Heart left ventricle (tissue), 13 donors: ENCODE measurements at regions not wholly inside any gene's neighbourhood (a gene's known extent, or its start where the extent isn't known, plus 50 kb on each side); places are given as distances from the start of the nearest gene placed in this dataset.
"Not testable (repeated sequence)": the region's sequence is repeated elsewhere in the genome, so short reads cannot be mapped to it uniquely, and the experiment has no call there.

Experiments
- POLR2A ChIP-seq, 2 donors: fragments of 450-650 bp; IDR thresholded peaks; one replicate each; pipeline ENCODE4 v1.6.1; 2017; ENCODE audit warnings: antibody characterized with exemption in 2 of 2, mild to moderate bottlenecking in 2 of 2, moderate library complexity in 2 of 2
- TF ChIP-seq, protein P1 (sequence below), 12 donors: fragments of 200-600 bp; sonication (generic) in 4 of 12; IDR thresholded peaks; one replicate each; pipeline versions ENCODE4 v1.5.0 to v1.8.0; 2018 to 2022; ENCODE audit warnings: antibody characterized with exemption in 12 of 12, mild to moderate bottlenecking in 5 of 12
- donor health status: ischemic (EF 13 %, LVEDD 7.1; RV severe dilation, severe dysfunction).
- donor health status: DM: no; HTN: yes; CAD: no.
- donor health status: DM: no; HTN: no; CAD: no.
- donor health status: ischemic (EF 25% LVEDD 6.9; RV normal size, moderate dysfunction).
- donor health status: ischemic (EF 25% LVEDD 5.7; RV mildly dilated, moderate dysfunction).
- donor health status: ischemic (EF 35%, LVEDD 5.7; RV mildly dilated, moderate dysfunction).
- donor health status: nonischemic (EF 11% LVEDD 7.7; RV severe dilation, severe dysfunction).
- donor health status: DM: yes; HTN: yes; CAD: no.
- donor health status: PGD.
- donor health status: ischemic (EF 29% LVEDD 5.4; RV normal size, mild dysfunction).
- donor health status: nonischemic (EF 23%, LVEDD 6.1; RV moderate dilation, normal function).

DNA sequence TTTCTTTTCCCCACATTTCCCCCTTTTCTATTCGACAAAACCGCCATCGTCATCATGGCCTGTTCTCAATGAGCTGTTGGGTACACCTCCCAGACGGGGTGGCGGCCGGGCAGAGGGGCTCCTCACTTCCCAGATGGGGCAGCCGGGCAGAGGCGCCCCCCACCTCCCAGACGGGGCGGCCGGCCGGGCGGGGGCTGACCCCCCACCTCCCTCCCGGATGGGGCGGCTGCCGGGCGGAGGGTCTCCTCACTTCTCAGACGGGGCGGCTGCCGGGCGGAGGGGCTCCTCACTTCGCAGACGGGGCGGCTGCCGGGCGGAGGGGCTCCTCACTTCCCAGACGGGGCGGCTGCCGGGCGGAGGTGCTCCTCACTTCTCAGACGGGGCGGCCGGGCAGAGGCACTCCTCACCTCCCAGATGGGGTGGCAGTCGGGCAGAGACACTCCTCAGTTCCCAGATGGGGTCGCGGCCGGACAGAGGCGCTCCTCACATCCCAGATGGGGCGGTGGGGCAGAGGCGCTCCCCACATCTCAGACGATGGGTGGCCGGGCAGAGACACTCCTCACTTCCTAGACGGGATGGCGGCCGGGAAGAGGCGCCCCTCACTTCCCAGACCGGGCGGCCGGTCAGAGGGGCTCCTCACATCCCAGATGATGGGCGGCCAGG lies 78.2 kb downstream of the MAT2B start:
- TF ChIP-seq POLR2A (IDR thresholded peaks at IDR 0.05): not testable (repeated sequence)
- TF ChIP-seq, protein P1, sequence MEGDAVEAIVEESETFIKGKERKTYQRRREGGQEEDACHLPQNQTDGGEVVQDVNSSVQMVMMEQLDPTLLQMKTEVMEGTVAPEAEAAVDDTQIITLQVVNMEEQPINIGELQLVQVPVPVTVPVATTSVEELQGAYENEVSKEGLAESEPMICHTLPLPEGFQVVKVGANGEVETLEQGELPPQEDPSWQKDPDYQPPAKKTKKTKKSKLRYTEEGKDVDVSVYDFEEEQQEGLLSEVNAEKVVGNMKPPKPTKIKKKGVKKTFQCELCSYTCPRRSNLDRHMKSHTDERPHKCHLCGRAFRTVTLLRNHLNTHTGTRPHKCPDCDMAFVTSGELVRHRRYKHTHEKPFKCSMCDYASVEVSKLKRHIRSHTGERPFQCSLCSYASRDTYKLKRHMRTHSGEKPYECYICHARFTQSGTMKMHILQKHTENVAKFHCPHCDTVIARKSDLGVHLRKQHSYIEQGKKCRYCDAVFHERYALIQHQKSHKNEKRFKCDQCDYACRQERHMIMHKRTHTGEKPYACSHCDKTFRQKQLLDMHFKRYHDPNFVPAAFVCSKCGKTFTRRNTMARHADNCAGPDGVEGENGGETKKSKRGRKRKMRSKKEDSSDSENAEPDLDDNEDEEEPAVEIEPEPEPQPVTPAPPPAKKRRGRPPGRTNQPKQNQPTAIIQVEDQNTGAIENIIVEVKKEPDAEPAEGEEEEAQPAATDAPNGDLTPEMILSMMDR (IDR thresholded peaks at IDR 0.05): not testable (repeated sequence)
